ENCODE measurements at regions not wholly inside any gene's neighbourhood (a gene's known extent, or its start where the extent isn't known, plus 50 kb on each side); places are given as distances from the start of the nearest gene placed in this dataset.

DNA sequence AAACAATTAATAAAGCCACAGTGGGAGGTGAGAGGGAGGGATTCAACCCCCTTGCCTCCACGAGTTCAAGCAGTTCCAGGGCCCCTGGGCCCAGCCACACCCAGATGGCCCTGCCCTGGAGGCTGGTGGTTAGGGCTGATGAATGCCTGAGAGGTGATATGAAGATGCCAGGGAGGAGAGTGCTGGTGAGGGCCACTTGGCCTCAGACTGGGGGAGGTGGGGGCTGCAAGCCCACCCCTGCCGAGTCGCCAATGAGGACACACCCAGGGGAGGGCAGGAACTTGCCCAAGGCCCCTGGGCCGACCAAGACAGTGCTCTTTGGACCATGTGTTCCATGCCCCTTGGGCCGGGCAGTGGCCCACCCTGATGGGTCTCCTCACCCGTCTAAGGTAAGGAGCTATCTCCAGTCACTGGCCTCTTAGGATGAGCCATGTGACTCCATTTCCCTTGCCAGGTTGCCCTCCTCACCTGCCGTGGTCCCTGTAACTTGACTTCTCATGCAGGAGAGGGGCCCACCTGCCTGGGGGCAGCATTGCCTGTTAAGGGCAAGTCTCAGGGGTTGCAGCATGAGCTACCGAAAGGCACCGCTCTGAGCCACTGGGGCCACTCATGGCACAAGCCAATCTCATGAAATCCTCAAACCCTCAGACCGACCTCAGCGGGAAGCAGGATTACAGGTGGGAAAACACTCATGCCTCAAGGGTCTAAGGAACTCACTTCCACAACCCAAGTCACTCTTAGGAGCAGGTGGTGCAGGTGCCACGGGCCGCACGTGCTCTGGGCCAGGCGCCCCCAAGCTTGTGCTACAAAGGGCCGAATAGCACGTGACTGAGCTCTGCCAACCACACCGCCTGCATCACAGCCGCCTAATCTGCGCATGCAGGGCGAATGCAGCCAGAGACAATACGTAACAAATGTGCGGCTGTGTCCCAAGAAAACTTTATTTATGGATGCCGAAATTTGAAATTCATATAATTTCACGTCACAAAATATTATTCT, 147.4 kb upstream of the MLN start:
- no peak for DNase-seq

DNA sequence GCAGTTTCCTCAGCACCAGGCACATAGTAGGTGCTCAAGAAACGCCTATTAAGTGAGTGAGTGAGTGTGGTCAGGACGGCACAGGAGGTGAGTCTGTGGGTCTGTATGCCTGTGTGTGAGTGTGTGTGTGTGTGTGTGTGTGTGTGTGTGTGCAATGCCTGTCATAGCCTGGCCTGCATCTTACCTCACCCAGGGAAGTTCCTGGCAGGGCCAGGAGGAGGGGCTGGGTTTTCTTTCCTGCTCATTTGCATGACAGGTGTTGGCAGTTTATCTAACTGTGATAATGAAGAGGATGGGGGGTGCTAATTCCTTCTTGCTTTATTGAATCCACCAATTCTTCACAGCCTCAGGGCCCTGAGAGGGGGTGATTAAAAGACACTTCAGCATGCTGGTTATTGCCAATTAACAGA, 146.7 kb upstream of the MLN start:
- DNase-seq = no peak

DNA sequence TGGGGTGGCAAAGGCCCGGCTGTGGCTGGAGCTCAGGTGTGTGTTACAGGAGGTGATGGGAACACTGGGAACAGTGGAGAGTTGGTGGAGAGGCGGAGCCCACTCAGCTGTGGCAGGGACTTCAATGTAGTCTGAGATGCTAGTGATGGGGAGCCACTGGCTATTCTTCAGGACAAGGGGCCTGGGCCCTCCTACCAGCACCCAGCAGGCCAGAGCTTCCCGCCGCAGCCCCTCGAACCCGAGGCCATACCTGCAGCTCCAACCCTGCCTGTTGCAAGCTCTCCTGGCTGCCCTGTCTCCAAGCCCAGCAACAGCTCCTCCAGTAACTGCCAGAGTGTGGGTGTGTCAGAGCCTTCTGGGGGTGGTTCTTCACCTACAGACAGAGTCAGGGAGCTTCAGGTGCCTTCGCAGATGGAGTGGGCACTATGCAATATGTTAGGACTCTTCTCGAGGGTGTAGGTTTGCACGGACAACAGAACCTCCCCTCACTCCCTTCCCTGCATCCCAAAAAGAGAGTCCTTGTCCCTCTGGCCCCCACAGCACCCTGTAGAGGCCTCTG, 146.2 kb upstream of the MLN start:
- no peak for DNase-seq

DNA sequence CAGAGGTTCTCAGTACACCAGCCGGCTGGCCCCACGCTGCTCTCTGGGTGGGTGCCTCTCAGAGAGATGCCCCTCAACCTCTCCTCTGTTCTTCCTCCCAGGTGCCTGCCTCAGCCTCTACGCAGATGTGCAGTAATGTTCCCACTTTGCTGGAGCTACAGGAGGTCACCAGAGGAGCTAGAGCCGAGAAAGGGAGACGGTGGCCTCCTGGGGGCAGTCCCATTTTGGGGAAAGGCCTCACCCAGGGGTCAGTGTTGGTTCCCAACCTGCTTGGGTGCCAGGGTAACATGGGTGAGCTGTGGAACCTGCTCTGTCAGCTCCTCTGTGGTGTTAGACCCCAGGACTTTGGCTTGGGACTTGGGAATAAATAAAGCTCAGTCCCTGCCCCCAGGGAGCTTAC, 145.3 kb upstream of the MLN start:
- DNase-seq = no peak

DNA sequence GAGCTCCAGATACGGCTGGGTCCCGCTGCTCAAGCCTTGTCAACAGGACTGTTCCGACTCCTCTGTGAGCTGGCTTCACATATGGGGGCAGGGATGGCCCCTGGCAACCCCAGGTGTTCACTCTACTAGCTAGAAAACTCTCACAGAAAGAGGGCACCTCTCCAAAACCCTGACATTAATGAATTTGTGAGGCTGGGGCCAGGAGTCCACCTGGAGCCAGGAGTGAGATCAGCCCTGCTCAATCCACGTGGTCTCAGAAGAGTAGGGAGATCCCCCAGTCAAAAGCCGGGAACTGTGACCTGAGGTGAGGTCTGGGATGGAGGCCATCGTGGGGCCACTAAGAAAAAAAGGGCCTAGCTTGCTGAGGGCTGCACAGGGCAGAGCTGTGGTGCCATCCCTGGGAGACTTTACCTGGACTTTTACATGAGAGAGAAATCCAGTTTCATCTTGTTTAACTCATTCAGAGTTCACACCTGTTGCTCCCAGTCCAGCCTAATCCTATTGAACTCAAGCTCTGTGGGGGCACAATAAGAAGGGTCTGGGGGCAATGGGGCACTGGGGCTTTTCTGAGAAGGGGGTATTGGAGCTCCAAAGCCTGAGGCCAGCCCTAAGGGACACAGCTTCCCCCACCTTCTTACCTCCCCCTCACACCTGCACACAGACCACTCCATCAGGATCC, 144.3 kb upstream of the MLN start:
- DNase-seq = no peak

DNA sequence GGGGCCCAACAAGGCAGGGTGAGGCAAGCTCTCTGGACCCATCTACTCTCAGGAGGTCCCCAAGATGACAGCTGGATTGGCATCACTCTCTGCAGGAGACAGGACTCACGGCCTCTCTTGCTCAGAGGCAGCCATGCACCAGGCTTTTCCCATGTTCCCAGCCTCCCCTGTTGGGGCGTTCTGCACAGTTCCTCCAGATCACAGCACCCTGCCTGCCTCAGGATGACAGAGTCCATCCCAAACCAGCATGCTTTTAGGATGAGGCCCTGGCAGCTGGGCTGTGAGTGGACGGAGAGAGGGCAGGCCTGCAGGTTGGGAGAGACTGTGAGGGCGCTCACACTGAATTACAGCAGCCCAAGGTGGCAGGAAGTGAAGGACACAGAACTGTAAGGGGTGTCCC, 143.2 kb upstream of the MLN start:
- DNase-seq = no peak

DNA sequence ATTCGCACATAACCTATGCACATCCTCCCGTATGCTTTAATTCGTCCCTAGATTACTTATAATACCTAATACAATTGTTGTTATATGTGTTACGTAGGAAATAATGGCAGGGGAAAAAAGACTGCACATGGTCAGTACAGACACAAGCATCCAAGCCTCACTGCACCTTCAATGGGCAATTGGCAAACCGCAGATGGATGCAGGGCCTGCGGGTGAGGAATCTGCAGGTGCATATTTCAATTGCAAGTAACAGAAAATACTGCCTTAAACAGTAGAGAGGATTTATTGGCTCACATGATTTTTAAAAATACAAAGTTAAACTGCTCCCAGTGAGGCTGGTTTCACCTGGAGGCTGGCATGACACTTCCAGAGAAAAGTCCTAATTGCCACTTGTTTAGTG, 142.1 kb upstream of the MLN start:
- no peak for DNase-seq

DNA sequence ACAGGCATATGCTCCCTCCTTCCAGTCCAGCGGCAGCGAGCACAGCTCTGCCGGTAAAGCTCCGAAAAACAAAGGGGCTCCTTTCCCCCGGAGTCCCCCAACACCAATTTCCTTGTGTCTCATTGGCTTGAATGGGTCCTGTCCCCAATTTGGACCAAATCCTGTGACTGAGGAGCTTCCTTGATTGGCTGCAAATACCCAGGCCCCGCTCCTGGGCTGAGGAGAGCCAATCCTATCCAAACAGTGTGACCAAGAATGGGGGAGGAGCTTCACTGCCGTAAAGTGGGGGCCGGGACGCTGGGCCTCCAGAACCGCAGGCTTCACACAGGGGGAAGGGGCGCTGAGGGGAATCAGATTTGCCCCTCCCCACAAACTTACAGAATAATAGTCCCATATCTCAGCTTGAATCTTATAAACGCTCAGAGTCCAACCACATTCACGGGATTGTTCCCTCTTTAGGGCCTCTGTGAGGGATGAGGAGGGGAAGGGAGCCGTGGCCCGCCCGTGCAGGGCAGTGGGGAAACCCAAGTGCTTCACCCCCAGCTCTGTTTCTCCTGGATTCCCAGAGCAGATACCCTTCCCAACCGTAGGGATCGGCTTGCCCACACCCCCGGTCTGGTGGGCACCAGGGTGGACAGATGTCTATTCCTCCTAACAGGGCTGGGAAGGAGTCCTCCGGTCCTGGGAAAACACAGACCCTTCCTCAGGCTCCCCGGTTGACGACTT, 141.0 kb upstream of the MLN start:
- no peak for DNase-seq

DNA sequence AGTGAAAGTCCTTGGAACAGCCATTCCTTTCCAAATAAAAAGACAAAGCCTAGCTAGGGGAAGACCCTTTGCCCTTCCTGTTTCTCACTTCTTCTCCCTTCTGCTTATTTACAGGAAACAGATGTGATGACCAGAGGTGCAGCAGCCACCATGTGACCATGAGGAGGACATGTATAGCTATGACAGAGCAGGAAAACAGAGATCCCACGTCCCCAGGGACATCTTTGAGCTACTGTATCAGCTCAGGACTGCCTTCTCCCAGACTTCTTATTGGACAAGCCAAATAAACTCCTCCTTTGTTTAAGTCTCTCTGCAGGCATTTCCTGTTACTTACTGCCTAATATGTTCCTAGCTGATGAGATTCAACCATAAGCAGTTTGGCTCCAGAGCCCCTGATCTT, 133.1 kb upstream of the MLN start:
- no peak for DNase-seq

DNA sequence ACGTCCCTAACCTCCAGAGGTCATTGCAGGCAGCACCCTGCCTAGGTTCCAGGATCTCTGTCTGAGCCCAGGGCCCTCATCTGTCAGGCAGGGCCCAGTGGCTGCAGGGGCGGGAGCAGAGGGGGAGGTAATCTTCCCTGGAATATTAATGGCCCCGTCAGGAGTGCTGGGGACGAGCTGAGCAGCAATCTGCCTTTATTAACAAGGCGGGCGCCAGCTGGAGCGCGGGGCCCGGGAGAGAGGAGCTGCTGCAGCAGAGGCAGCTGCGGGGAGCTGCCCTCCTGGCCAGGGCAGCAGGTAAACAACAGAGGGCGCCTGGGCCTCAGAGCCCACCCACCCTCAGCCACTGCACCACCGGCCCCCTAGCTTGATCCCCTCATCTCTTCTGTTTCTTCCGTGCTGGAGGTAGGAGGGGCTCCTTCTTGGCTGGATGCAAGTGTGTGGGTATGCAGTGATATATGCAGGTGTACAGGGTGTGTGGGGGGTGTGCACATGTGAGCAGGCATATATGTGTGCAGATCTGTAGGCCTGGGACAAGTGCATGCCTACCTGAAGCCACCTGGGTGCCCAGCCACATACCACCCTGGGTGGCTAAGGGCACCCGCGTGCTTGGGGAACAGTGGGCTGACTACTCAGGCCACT, 131.8 kb upstream of the MLN start:
- no peak for DNase-seq

DNA sequence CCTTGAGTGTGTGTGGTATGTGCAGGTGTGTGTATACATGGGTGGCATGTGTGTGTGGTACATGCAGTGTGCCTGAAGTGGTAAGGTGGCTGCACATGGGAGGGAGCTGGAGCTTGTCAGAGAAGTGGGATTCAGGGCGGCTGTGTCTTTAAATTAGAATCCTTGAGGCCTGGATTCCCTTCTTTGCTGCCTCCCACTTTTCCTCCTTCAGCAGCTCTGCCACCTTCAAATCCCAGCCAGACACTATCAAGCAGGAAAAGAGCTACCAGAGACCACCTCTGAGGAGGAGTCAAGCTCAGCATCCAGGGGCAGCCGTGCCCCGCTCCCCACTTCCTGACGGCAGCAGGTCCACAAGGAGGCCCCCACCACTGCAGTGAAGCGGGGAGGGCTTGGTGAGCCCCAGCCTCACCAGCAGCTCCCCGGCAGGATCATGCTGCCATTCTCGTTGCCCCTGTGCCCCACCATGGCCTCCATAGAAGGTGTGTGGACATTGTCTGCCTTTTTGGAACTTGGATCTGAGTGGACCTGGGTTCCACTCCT, 131.0 kb upstream of the MLN start:
- no peak for DNase-seq

DNA sequence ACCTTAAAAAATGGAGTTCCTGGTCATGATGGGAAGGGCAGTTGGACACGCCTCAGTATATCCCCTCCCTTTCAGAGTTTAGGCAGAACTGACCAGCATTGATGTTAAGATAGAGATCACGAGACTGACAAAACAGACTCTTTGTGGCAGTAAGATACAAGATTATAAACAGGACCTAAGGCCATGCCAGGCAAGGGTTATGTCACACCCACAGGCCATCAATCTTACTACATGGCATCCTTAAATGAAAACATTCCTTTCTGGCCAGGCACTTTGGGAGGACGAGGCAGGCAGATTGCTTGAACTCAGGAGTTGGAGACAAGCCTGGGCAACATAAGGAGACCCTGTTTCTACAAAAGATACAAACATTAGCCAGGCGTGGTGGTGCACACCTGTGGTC, 129.3 kb upstream of the MLN start:
- DNase-seq = no peak

DNA sequence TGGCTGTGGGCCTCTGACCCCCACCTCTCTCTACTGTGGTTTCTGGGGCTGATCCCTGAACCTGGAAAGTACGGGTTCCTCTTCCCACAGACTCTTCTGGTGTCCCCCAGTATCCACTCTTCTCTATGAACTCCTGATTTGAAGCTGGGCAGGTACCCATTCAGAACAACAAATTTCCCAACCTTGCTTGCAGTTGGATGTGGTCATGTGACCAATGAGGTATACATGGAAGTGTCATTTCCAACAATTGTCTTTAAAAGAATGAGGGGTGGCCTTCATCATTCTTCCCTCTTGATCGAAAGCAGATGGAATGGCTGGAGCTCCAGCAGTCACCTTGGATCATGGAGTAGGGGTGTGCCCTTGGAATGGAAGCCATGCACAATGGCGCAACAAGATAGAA, 128.0 kb upstream of the MLN start:
- DNase-seq = no peak

DNA sequence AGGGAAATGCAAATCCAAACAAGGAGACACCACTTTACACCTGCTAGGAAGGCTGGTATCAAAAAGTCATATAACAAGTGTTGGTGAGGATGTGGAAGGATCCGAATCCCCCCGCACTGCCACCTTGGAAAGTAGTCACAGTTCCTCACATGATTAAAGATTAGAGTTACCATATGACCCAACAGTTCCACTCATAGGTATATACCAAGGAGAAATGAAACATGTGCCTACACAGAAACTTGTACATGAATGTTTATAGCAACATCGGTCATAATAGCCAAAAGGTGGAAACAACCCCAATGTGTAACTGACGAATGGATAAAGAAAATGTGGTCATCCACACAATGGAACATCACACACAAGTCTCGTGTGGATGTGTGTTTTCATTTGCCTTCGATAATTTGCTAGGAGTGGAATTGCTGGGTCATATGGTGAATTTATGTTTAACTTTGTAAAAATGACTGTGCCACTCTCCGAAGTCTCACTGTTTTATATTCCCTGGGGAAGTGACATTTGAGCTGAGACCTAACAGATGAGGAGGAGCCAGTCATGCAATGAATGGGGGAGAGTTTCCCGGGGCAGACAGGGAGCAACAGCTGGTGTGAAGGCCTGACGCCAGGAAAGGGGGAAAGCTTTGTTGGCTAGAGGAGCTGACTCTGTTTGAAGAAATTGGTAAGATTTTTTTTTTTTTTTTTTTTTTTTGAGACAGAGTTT, 125.9 kb upstream of the MLN start:
- DNase-seq = no peak

DNA sequence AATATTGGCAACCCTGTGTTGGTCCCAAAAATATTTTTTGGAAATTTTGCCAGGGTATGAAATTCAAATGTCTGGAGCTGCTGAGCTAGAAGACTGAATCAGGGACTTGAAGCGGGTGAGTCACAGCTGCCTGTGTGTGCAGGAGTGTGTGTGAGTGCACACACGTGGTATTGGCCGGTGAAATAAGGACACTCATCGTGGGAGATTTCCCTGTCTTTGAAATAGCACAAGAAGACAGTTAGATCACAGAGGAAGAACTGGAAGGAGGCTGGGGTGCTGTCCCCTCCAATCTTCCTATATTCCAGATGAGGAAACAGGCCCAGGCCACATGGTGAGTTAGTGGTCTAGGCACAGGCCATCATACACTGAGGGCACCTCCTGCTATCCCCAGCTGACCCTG, 123.8 kb upstream of the MLN start:
- no peak for DNase-seq

DNA sequence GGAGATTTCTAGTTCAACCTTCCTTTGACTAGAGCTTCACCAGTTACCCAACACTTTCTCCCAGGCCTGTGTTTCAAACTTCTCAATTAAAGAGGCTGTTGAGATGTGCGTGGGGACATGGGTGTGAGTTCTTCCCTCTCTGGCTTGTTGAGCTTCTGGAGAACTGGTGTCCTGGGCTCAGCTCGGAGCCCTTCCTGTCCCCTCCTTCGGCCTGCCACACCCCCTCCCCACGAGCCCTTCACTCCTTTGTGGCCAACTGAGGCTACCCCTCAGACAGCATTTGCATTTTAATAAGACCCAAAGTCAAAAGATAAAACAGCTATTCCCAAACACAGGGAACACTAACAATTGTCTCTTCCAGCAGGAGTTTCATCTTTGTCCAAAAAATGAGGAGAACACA, 123.3 kb upstream of the MLN start:
- no peak for DNase-seq

DNA sequence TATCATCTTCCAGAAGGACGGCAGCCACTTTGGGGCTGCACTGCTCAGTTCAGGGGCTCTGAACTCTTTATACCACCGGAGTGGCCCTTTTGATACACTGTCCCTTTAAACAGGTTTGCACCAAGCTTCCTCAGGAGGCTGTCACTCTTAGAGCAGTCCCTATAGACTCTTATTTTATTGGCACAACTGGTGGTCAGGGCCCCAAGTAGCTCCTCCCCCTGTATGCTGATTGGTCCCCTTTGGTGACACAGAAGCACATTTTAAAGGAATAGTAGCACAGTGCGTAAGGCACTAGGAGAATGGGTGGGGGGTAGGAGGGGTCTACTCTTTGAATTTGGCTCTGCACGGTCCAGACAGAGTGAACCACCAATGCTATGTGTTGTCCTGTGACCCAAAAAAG, 122.6 kb upstream of the MLN start:
- no peak for DNase-seq

DNA sequence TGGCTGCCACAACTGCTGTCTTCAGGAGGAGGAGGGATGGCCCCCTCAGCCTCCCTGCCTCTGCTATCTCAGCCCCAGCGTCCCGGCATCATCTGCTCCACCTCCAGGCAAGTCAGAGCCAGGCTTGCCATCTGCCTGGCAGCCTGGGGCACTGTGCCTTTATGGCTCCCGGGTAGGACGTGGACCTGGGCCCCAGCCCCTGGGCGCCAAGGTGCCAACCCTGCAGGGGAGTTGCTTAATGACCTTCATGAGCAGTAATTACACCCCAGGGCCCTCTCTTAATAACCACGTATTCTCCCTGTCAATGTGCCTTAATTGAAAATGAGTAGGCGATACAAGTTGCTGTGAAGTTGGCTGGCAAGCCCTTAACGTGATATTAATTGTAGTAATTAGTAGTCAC, 122.1 kb upstream of the MLN start:
- no peak for DNase-seq

DNA sequence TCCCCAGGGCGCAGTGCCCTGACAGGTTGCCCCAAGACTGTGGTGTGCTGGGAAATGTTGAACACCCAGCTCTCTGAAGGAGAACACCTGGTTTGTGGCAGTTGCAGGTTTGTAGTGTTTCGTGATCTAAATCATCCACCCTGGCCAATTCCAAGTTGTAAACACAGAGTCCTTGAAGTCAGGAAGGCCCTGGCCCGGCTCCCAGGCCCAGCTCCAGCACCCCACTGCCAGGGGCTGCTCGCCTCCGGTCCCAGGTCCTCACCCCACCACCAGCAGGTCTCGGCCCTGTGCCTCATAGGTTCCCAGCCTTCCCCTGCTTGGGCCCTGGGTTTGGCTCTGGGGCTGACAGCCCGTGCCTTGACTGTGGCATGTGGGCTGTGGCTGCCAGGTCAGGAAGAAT, 121.4 kb upstream of the MLN start:
- no peak for DNase-seq

DNA sequence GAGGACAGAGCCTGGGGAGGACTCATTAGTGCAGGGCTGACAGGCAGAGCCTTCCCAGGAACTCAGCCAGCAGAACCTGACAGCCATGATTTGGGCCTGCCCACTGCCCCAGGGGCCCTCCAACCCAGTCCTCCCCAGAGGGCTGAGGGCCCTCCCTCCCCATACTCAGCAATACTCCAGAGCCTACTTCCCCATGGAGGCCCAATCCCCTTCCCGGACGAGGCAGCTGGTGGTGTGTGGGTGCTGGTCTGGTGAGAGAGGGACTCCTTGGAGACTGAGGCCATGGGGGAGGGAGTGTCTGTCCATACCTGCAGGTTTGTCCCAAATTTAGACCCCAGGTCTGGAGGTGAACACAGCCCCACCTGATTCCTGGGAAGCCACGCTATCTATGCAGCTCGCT, 120.9 kb upstream of the MLN start:
- no peak for DNase-seq

DNA sequence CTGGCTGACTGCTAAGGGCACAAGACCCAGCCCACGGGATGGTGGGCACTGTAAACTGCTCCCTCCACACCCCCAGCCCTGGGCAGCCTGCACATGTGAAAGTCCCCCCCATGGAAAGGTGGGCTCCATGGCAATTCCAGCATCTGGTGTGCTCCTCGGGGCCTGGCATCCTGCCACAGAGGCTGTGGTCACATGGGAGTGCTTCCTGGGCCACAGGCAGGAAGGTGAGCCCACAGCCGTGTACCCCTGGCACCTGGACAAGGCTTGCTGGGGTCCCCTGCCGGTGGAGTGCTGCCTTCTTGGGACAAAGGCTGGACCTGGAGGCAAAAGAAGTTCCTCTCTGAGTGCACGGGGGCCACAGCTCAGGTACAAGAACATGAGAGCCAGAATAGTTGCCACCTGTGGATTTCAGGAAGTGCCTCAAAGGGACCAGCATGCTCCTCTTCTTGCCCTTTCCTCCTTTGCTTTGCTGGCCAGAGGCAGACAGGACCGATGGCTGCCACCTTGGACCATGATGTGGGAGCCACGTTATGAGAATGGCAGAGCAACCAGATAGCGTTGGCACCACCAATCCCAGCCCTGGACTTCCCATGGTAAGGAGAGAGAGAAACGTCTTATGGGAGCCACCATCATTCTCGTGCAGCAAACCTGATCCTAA, 120.2 kb upstream of the MLN start:
- no peak for DNase-seq
